Activated naive CD4-positive, alpha-beta T cell treated with anti-CD3 and anti-CD28 coated beads, Interleukin-2, amount 50 U/mL, for 72 hours (primary cell): ENCODE measurements at regions not wholly inside any gene's neighbourhood (a gene's known extent, or its start where the extent isn't known, plus 50 kb on each side); places are given as distances from the start of the nearest gene placed in this dataset.
"Not testable (repeated sequence)": the region's sequence is repeated elsewhere in the genome, so short reads cannot be mapped to it uniquely, and the experiment has no call there.

Source experiments
- ATAC-seq, 2 donors: fragments of 150-1000 bp; cut with Tn5 transposase; 2 replicates each; pipeline ENCODE4 v1.10.0; 2021; ENCODE audit warnings: mild to moderate bottlenecking in 2 of 2, moderate library complexity in 2 of 2
- DNase-seq, 2 donors: peaks; one replicate each; pipeline ENCODE4 v3.0.0; 2021 to 2022; ENCODE audit warnings: low spot score in 2 of 2
- H3K27ac Mint-ChIP-seq, 2 donors: one replicate each; pipeline ENCODE4 v1.8.0; 2022; ENCODE audit warnings: mild to moderate bottlenecking in 2 of 2, mixed read lengths in 2 of 2
- H3K36me3 Mint-ChIP-seq, 2 donors: one replicate each; pipeline ENCODE4 v1.8.0; 2022; ENCODE audit warnings: mixed read lengths in 2 of 2
- H3K9me3 Mint-ChIP-seq, 2 donors: one replicate each; pipeline ENCODE4 v1.8.0; 2022; ENCODE audit warnings: mixed read lengths in 2 of 2

DNA sequence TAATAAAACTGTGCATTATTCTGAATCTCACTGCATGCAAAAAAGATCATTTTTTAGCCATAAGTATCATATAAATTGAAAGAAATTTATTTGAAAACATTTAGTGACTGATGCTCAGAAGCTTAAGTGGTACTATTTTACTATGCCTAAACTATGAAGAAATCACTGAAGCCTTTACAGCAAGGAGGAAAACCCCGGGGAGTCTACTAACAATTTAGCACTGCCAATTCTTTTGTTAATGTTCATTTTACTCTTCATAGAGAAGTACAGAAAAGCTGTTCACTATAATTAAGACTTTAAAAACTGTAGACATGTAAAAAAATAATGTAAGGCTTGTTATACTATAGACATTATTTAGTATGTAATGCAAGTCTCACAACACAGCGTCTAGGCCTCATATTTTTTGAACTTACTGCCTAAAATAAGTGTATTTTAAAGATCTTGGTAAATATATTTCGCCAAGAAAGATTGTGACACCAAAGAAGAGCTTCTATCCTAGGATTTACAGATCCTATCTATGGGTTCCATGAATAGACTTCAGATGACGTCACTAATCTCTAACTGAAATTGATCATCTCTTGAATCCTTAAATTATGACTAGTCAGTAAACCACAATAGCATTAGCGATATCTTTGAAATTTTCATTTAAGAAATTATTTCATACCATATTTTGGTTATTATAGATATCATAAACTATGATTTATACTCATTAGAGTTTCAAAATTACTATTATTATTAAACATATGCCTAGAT, 602.5 kb downstream of the TMA16 start:
- Mint-ChIP-seq H3K27ac (no peak overlapping the region), H3K36me3 (no peaks in the 10 kb centered on the region), H3K9me3 (no peaks in the 10 kb centered on the region)
- ATAC-seq (no peak), DNase-seq (no peak)

- H3K36me3 Mint-ChIP-seq, H3K27ac Mint-ChIP-seq, H3K9me3 Mint-ChIP-seq, ATAC-seq, DNase-seq: not testable (repeated sequence)
Observed at GRCh38 chr4:164100741-164101365, 606.4 kb downstream of the TMA16 start.

DNA sequence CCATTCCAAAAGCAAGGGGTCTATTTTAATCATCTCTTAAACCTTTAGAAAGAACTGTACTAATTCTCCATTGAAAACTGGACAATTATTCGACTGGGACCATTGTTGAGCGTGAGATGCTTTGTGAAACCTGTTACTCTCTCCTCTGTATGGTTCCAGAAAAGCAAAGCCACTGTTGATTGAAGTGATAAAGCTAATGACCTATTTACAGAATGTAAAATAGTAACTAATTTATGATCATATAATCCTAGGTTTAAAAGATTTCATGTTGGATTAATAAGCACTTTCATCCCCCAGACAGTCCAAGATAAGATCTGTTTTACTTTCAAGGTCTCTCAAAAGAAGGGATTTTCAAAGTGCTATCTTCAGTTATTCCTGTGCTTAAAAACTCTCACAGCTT, 614.5 kb downstream of the TMA16 start:
- DNase-seq (no peak), ATAC-seq (no peak)
- no peaks in the 10 kb centered on the region for H3K9me3 Mint-ChIP-seq
- no peak overlapping the region for H3K27ac Mint-ChIP-seq
- no peaks in the 10 kb centered on the region for H3K36me3 Mint-ChIP-seq

GRCh38 chr4:164109503-164109902, 615.0 kb downstream of the TMA16 start:
- Mint-ChIP-seq H3K36me3 (no peaks in the 10 kb centered on the region), H3K27ac (no peak overlapping the region), H3K9me3 (no peaks in the 10 kb centered on the region)
- DNase-seq: no peak
- ATAC-seq: no peak

GRCh38 chr4:164115236-164115635, 620.7 kb downstream of the TMA16 start:
- Mint-ChIP-seq H3K36me3 (no peaks in the 10 kb centered on the region), H3K27ac (no peak overlapping the region), H3K9me3 (peaks cover 0 to under 1% of the 10 kb centered on the region in 2 donors)
- ATAC-seq (no peak), DNase-seq (no peak)

DNA sequence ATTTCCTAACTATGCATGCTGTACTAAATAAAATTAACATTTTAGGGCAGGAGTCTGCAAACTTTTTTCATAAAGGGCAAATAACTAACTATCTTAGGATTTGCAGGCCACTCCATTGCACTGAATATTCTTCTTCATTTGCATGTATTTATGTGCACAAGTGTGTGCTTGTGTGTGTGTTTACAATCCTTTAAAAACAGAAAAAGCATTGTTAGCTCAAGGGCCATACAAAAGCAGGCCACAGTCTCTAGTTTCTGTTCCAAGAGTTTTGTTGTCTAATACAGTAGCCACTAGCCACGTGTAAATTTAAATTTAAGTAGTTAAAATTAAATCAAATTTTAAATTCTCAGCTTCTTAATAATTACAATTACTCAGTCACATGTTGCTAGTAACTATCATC, 621.8 kb downstream of the TMA16 start:
- DNase-seq: no peak
- no peak for ATAC-seq
- H3K9me3 Mint-ChIP-seq: peaks cover 0 to 7% of the 10 kb centered on the region in 2 donors
- peaks cover 0 to 2% of the 10 kb centered on the region in 2 donors for H3K36me3 Mint-ChIP-seq
- no peak overlapping the region for H3K27ac Mint-ChIP-seq

- ATAC-seq: no peak
- Mint-ChIP-seq H3K9me3 (no peaks in the 10 kb centered on the region), H3K36me3 (no peaks in the 10 kb centered on the region), H3K27ac (no peak overlapping the region)
- no peak for DNase-seq
Observed at GRCh38 chr4:164134388-164134787, 619.5 kb upstream of the SMIM31 start.

- ATAC-seq (no peak), DNase-seq (no peak)
- Mint-ChIP-seq H3K27ac (no peak overlapping the region), H3K36me3 (no peaks in the 10 kb centered on the region), H3K9me3 (peaks cover 3 to 6% of the 10 kb centered on the region in 2 donors)
Observed at GRCh38 chr4:164136180-164136616, 617.7 kb upstream of the SMIM31 start.

GRCh38 chr4:164138521-164138920, 615.4 kb upstream of the SMIM31 start:
- Mint-ChIP-seq H3K36me3 (no peaks in the 10 kb centered on the region), H3K27ac (no peak overlapping the region), H3K9me3 (peaks cover 3 to 7% of the 10 kb centered on the region in 2 donors)
- DNase-seq (no peak), ATAC-seq (no peak)

- peaks cover 6 to 10% of the 10 kb centered on the region in 2 donors for H3K9me3 Mint-ChIP-seq
- ATAC-seq: no peak
Observed at GRCh38 chr4:164139291-164139690, 614.6 kb upstream of the SMIM31 start.

DNA sequence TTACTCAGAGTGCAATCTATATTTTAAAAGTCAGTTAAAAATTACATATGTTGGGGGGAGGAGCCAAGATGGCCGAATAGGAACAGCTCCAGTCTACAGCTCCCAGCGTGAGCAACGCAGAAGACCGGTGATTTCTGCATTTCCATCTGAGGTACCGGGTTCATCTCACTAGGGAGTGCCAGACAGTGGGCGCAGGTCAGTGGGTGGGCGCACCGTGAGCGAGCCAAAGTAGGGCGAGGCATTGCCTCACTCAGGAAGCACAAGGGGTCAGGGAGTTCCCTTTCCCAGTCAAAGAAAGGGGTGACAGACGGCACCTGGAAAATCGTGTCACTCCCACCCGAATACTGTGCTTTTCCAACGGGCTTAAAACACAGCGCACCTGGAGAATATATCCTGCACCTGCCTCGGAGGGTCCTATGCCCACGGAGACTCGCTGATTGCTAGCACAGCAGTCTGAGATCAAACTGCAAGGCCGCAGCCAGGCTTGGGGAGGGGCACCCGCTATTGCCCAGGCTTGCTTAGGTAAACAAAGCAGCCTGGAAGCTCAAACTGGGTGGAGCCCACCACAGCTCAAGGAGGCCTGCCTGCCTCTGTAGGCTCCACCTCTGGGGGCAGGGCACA, 612.1 kb upstream of the SMIM31 start:
- not testable (repeated sequence) for H3K27ac Mint-ChIP-seq, H3K36me3 Mint-ChIP-seq

More at GRCh38 chr4:164139291-164139690, 614.6 kb upstream of the SMIM31 start:
- DNase-seq: no peak
- Mint-ChIP-seq H3K36me3 (no peaks in the 10 kb centered on the region), H3K27ac (no peak overlapping the region)

DNA sequence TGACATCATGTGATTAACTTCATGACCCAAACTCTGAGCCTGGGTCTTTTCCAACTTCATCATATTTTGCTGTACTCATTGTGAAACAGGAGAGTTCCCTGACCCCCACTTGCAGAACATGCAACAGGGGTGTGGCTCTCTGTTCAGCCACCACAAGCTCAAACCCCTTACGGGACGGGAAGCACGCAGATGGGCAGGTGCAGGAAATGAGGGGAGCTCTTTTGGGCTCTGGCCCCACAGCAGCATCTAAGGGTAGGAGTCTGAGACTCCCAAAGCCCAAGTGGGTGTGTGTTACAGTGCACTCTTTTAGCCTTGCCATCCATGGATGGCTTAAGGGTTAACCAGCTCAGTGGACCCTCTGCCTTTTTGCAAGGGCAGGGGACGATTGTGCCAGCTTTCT, 599.5 kb upstream of the SMIM31 start:
- no peak for ATAC-seq
- H3K9me3 Mint-ChIP-seq: no peaks in the 10 kb centered on the region
- H3K36me3 Mint-ChIP-seq: no peaks in the 10 kb centered on the region
- DNase-seq: no peak
- no peak overlapping the region for H3K27ac Mint-ChIP-seq

More for the DNA sequence above, 612.1 kb upstream of the SMIM31 start:
- ATAC-seq, H3K9me3 Mint-ChIP-seq, DNase-seq: not testable (repeated sequence)

DNA sequence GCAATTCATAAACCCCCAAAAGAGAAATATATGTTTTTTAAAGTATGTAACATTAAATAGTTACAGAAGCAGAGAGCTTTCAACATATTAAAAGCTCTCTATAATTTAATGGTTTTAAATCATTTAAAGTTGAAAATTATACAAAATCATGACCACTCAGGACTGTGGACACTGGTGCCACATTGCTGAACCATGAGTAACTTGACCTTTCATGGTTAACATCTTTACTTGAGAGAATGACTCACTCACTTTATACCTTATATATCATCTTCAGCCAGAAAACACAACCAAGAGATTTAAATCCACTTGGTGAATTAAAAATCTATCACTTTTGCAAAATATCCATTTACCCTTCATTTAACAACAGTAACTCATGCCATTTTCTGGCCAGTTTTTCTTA, 584.3 kb upstream of the SMIM31 start:
- peaks cover 0 to 2% of the 10 kb centered on the region in 2 donors for H3K9me3 Mint-ChIP-seq
- ATAC-seq (no peak), DNase-seq (no peak)
- H3K36me3 Mint-ChIP-seq: no peaks in the 10 kb centered on the region
- no peak overlapping the region for H3K27ac Mint-ChIP-seq

DNA sequence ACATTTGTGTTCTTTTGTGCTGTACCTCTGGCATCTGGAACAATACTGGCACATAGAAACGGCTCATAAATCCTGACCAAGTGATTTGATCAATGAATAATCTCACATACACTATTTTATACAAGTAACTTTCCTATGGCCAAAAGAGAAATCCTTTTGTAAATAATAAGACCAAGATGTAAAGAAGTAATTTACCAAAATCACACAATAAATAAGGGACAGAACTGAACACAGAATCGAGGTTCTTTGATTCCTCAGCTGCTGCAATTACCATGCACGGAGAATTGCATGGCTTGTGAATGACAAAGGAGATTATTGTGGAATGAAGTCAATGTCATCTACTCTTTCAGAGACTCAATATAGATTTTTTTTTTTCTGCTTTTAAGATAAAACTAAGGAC, 576.8 kb upstream of the SMIM31 start:
- DNase-seq: no peak
- H3K27ac Mint-ChIP-seq: no peak overlapping the region
- H3K36me3 Mint-ChIP-seq: no peaks in the 10 kb centered on the region
- no peaks in the 10 kb centered on the region for H3K9me3 Mint-ChIP-seq
- ATAC-seq: no peak

- Mint-ChIP-seq H3K36me3 (no peaks in the 10 kb centered on the region), H3K9me3 (no peaks in the 10 kb centered on the region)
- no peak for ATAC-seq
Observed at GRCh38 chr4:164177753-164178152, 576.2 kb upstream of the SMIM31 start.

DNA sequence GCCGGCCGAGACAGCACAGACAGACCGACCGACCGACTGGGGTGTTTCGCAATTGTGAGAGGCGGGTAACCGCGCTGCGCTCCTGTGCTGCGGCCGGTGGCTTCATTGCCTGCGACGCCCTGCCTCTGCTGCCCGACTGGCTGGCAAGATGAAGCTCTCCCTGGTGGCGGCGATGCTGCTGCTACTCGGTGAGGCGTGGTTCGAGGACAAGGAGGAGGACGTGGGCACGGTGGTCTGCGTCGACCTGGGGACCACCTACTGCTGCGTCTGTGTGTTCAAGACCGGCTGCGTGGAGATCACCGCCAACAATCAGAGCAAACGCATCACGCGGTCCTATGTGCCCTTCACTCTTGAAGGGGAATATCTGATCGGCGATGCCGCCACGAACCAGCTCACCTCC, 565.7 kb upstream of the SMIM31 start:
- no peak overlapping the region for H3K27ac Mint-ChIP-seq
- peaks cover 0 to 11% of the 10 kb centered on the region in 2 donors for H3K9me3 Mint-ChIP-seq
- H3K36me3 Mint-ChIP-seq: no peaks in the 10 kb centered on the region
- DNase-seq (no peak), ATAC-seq (no peak)

More at GRCh38 chr4:164177753-164178152, 576.2 kb upstream of the SMIM31 start:
- DNase-seq: no peak
- H3K27ac Mint-ChIP-seq: no peak overlapping the region

- Mint-ChIP-seq H3K27ac (no peak overlapping the region), H3K9me3 (peaks cover 0 to 13% of the 10 kb centered on the region in 2 donors), H3K36me3 (no peaks in the 10 kb centered on the region)
- no peak for ATAC-seq
- no peak for DNase-seq
Observed at GRCh38 chr4:164192844-164193243, 561.1 kb upstream of the SMIM31 start.
